PC-3 (cell line): ENCODE measurements at regions not wholly inside any gene's neighbourhood (a gene's known extent, or its start where the extent isn't known, plus 50 kb on each side); places are given as distances from the start of the nearest gene placed in this dataset.

Source experiments
- ATAC-seq: fragments of 200-7000 bp; cut with Tn5 transposase; 2 replicates; pipeline ENCODE4 v1.9.1; 2020; ENCODE audit warnings: mild to moderate bottlenecking, moderate library complexity
- BruUV-seq: library from RNA; stranded (reverse); fragments of 400-500 nt; replicated peaks from 2 replicates; lab custom pipeline; 2021; lab: Mats Ljungman, UMichigan
- CTCF ChIA-PET: fragments of 300-600 bp; sonication (Branson Sonifier 250); formaldehyde crosslinking; loops from one replicate; lab custom pipeline; 2022; ENCODE audit warnings: antibody characterized with exemption; lab: Charles Lee
- POLR2A ChIA-PET: fragments of 300-600 bp; sonication (Branson Sonifier 250); formaldehyde crosslinking; loops from one replicate; lab custom pipeline; 2022; ENCODE audit warnings: antibody characterized with exemption; ENCODE audit not compliant: unreplicated experiment; lab: Charles Lee
- DNase-seq: peaks from one replicate; pipeline ENCODE4 v3.0.0-alpha.2; 2015
- H2AFZ ChIP-seq: fragments of 300-600 bp; sonication (generic); 2 replicates; pipeline ENCODE4 v1.6.0; 2016; ENCODE audit warnings: antibody characterized with exemption, low read length
- H3F3A ChIP-seq: fragments of 300-600 bp; sonication (generic); one replicate; pipeline ENCODE4 v1.6.0; 2017; ENCODE audit warnings: antibody characterized with exemption, low read length, control low read depth, mild to moderate bottlenecking; ENCODE audit not compliant: unreplicated experiment
- H3K27ac ChIP-seq: fragments of 300-600 bp; sonication (generic); 2 replicates; pipeline ENCODE4 v1.5.1; 2016; ENCODE audit warnings: mild to moderate bottlenecking, low read length
- H3K27me3 ChIP-seq: fragments of 300-600 bp; sonication (generic); 2 replicates; pipeline ENCODE4 v1.6.1; 2016; ENCODE audit warnings: low read length, mixed read lengths
- H3K36me3 ChIP-seq: fragments of 300-600 bp; sonication (generic); 2 replicates; pipeline ENCODE4 v1.6.1; 2016; ENCODE audit warnings: low read depth, mixed run types, low read length, mixed read lengths
- H3K4me1 ChIP-seq: fragments of 300-600 bp; sonication (generic); 2 replicates; pipeline ENCODE4 v1.5.1; 2016; ENCODE audit warnings: low read length; ENCODE audit not compliant: insufficient read depth
- H3K4me2 ChIP-seq: fragments of 300-600 bp; sonication (generic); 2 replicates; pipeline ENCODE4 v1.6.0; 2016; ENCODE audit warnings: low read length
- H3K4me3 ChIP-seq: fragments of 300-600 bp; sonication (generic); 2 replicates; pipeline ENCODE4 v1.5.1; 2016; ENCODE audit warnings: mild to moderate bottlenecking, low read length, mixed read lengths
- H3K79me2 ChIP-seq: fragments of 300-600 bp; sonication (generic); 2 replicates; pipeline ENCODE4 v1.6.1; 2017; ENCODE audit warnings: low read length, mixed read lengths
- H3K9ac ChIP-seq: fragments of 300-600 bp; sonication (generic); 2 replicates; pipeline ENCODE4 v1.6.0; 2016; ENCODE audit warnings: mild to moderate bottlenecking, low read length
- H3K9me2 ChIP-seq: fragments of 300-600 bp; sonication (generic); replicated peaks from 2 replicates; pipeline ENCODE4 v1.6.1; 2016; ENCODE audit warnings: mixed run types, low read length, mixed read lengths
- H3K9me3 ChIP-seq: fragments of 300-600 bp; sonication (generic); 2 replicates; pipeline ENCODE4 v1.6.1; 2016; ENCODE audit warnings: low read length, mixed read lengths
- H4K20me1 ChIP-seq: fragments of 300-600 bp; sonication (generic); 2 replicates; pipeline ENCODE4 v1.6.1; 2016; ENCODE audit warnings: low read length, mixed read lengths
- EZH2 ChIP-seq: fragments of 300-600 bp; sonication (generic); IDR thresholded peaks from one replicate; pipeline ENCODE4 v1.6.1; 2017; ENCODE audit warnings: antibody characterized with exemption, mild to moderate bottlenecking, low read length; ENCODE audit not compliant: unreplicated experiment
- EZH2phosphoT487 ChIP-seq: fragments of 300-600 bp; sonication (generic); IDR thresholded peaks from 2 replicates; pipeline ENCODE4 v1.6.1; 2018; ENCODE audit warnings: mild to moderate bottlenecking, antibody characterized with exemption, low read length, borderline replicate concordance
- intact Hi-C: fragments of 100-400 bp; cut with micrococcal nuclease; formaldehyde crosslinking; loops from 2 replicates; pipeline ENCODE4 v1.9.0; 2023
- TF ChIP-seq, protein P1 (sequence below): fragments of 300-600 bp; sonication (generic); conservative IDR thresholded peaks from 2 replicates; pipeline ENCODE4 v1.5.1; 2017; ENCODE audit warnings: antibody characterized with exemption, low read depth, mild to moderate bottlenecking, low read length

GRCh38 chr9:134537951-134538641 lies 103.5 kb upstream of the COL5A1 start:
- intact Hi-C loops, result no loop called here
- Histone ChIP-seq H2AFZ (no peak overlapping the region), H3K9me3 (no peaks in the 10 kb centered on the region), H3K9ac (no peak overlapping the region), H4K20me1 (no peaks in the 10 kb centered on the region), H3K4me2 (no peak overlapping the region), H3K79me2 (no peaks in the 10 kb centered on the region), H3K9me2 (no peaks in the 10 kb centered on the region), H3K36me3 (no peaks in the 10 kb centered on the region), H3K4me3 (no peak overlapping the region), H3K27me3 (no peaks in the 10 kb centered on the region), H3K27ac (no peak overlapping the region), H3F3A (no peaks in the 10 kb centered on the region), H3K4me1 (peaks cover 8% of the 10 kb centered on the region; the same call in 1 of the 2 replicates)
- ChIA-PET POLR2A (interaction anchor here (0.5 kb wide), 1 partner anchor 41 kb away, joined by 6 read pairs; no protein-coding TSS in a partner anchor), CTCF (no interaction called here)
- TF ChIP-seq EZH2phosphoT487 (no peak), EZH2 (no peak)
- TF ChIP-seq, protein P1, sequence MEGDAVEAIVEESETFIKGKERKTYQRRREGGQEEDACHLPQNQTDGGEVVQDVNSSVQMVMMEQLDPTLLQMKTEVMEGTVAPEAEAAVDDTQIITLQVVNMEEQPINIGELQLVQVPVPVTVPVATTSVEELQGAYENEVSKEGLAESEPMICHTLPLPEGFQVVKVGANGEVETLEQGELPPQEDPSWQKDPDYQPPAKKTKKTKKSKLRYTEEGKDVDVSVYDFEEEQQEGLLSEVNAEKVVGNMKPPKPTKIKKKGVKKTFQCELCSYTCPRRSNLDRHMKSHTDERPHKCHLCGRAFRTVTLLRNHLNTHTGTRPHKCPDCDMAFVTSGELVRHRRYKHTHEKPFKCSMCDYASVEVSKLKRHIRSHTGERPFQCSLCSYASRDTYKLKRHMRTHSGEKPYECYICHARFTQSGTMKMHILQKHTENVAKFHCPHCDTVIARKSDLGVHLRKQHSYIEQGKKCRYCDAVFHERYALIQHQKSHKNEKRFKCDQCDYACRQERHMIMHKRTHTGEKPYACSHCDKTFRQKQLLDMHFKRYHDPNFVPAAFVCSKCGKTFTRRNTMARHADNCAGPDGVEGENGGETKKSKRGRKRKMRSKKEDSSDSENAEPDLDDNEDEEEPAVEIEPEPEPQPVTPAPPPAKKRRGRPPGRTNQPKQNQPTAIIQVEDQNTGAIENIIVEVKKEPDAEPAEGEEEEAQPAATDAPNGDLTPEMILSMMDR, result no peak
- no TSS peak for BruUV-seq
- no peak for ATAC-seq
- DNase-seq, result no peak

DNA sequence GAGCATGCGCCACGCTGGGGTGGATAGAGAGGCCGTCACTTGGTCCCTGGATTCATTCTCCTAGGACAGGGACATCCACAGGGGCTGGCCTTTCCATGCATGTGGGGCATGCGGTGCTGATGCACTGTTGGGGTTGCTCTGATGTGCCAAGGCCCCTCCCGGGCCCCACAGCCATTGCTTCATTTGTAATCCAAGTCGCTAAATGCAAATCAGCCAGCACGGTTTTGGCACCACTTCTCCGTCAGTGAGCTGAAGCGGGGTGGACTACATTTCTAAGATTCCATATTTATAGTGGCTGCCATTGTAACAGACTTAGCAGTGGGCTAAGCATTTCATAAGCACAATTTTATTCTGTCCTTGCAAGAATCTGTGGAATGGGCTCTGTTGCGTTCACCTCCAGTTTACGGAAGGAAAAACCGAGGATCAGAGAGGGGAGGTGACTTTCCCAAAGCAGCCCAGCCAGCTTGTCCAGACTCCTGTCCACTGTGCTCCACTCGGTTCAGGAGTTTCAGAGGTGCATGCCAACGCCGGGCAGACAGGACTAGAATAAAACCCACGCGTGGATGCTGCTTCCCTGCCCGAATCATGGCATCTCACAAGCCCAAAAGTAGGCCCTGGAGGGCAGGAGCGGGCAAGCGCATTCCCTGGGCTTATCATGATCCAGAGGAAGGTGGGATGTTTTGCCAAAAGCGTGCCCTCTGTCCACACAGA lies 102.6 kb upstream of the COL5A1 start:
- no peaks in the 10 kb centered on the region for H3K36me3 ChIP-seq
- CTCF ChIA-PET, result no interaction called here
- no peak for TF ChIP-seq EZH2
- TF ChIP-seq, protein P1, result no peak
- TF ChIP-seq EZH2phosphoT487, result no peak
- no peaks in the 10 kb centered on the region for H3K9me3 ChIP-seq
- H3K4me2 ChIP-seq, result no peak overlapping the region
- no peaks in the 10 kb centered on the region for H3K27me3 ChIP-seq
- no peaks in the 10 kb centered on the region for H4K20me1 ChIP-seq
- H3K9ac ChIP-seq, result no peak overlapping the region
- no peak overlapping the region for H3K27ac ChIP-seq
- no peaks in the 10 kb centered on the region for H3K9me2 ChIP-seq
- peaks cover 8% of the 10 kb centered on the region; the same call in 1 of the 2 replicates for H3K4me1 ChIP-seq
- POLR2A ChIA-PET, result no interaction called here
- no peak overlapping the region for H3K4me3 ChIP-seq
- no peak overlapping the region for H2AFZ ChIP-seq
- no TSS peak for BruUV-seq
- DNase-seq (no peak), ATAC-seq (no peak)
- no peaks in the 10 kb centered on the region for H3F3A ChIP-seq
- intact Hi-C loops, result no loop called here
- H3K79me2 ChIP-seq, result no peaks in the 10 kb centered on the region

GRCh38 chr9:134539586-134540194 lies 101.9 kb upstream of the COL5A1 start:
- H2AFZ ChIP-seq, result no peak overlapping the region
- ATAC-seq (no peak), DNase-seq (no peak)
- CTCF ChIA-PET, result no interaction called here
- POLR2A ChIA-PET, result no interaction called here
- H3K4me3 ChIP-seq, result no peak overlapping the region
- no peak overlapping the region for H3K27ac ChIP-seq
- H3K27me3 ChIP-seq, result no peaks in the 10 kb centered on the region
- no peaks in the 10 kb centered on the region for H3K9me2 ChIP-seq
- no peaks in the 10 kb centered on the region for H3K36me3 ChIP-seq
- TF ChIP-seq, protein P1, result no peak
- TF ChIP-seq EZH2 (no peak), EZH2phosphoT487 (no peak)
- no peaks in the 10 kb centered on the region for H4K20me1 ChIP-seq
- H3K79me2 ChIP-seq, result no peaks in the 10 kb centered on the region
- no peak overlapping the region for H3K4me2 ChIP-seq
- no peak overlapping the region for H3K9ac ChIP-seq
- no peaks in the 10 kb centered on the region for H3K9me3 ChIP-seq
- peaks cover 8% of the 10 kb centered on the region; the same call in 1 of the 2 replicates for H3K4me1 ChIP-seq
- no TSS peak for BruUV-seq
- H3F3A ChIP-seq, result no peaks in the 10 kb centered on the region
- intact Hi-C loops, result no loop called here
